NK-92 treated with Interleukin-12 subunit alpha and Interleukin-12 subunit beta, amount 100 ng/mL, for 24 hours (cell line): ENCODE measurements at regions not wholly inside any gene's neighbourhood (a gene's known extent, or its start where the extent isn't known, plus 50 kb on each side); places are given as distances from the start of the nearest gene placed in this dataset.

Experiments
- DNase-seq: peaks from one replicate; lab custom pipeline; 2025; lab: John Stamatoyannopoulos, UW

GRCh38 chr10:88023676-88024075 lies 160.3 kb downstream of the PTEN start:
- no peak for DNase-seq

- no peak for DNase-seq
These were observed 162.6 kb downstream of the PTEN start for GRCh38 chr10:88026031-88026430.

- no peak for DNase-seq
These were observed 164.1 kb downstream of the PTEN start for GRCh38 chr10:88027570-88027969.

DNA sequence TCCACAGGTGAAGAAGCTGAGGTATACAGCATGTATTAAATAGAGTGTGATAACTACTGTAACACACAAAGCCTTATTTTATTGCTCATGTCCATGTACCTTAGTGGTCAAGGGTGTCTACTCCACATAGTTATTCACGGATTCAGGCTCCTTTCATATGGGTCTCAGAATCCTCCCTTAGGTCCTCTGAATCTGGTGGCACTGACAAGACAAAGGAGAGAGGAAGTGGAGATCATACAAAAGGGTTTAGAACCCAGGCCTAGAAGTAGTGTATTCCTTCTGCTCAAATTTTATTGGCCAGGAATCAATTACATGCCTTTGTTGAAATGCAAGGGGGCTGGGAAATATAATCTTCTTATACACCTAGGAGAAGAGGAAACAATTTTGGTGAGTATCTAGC lies 164.6 kb downstream of the PTEN start:
- no peak for DNase-seq

DNA sequence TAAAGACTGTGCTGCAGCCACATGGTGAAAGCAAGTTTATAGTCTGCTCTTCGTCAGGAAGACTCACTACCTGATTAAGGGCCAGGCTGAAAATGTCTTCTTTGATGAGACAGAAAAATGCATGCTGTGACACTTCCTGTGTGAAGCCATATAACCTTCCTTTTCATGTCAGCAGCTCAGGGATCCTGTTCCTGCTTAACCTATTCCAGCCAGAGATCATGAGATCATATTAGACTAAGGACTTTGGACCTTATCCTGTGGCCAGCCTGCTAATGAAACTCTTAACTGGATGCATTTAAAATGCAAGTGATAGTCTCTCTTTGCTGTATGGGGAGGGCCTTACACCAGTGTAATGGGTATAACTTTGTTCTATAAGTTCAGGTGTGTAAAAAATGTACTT lies 165.2 kb downstream of the PTEN start:
- DNase-seq, result no peak

DNA sequence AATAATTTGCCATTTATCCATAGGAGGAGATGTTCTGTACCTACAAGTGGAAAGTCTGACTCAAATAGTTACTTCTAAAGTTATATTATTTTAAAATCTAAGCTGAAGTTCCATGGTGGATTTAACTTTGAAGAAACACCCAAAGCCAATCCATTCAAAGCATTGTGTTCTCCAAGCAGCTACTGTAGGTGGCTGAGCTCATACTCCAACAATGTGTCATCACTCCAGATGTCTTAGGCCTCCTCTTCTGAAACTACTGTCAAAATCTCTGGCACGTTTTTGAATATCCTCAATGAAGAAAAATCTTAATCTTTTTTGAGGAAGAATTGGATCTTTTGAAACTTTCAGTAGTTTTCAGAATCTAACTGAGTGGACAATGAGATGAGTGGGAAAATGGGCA lies 169.1 kb downstream of the PTEN start:
- DNase-seq, result no peak

GRCh38 chr10:88033385-88033784 lies 170.0 kb downstream of the PTEN start:
- DNase-seq, result no peak

DNA sequence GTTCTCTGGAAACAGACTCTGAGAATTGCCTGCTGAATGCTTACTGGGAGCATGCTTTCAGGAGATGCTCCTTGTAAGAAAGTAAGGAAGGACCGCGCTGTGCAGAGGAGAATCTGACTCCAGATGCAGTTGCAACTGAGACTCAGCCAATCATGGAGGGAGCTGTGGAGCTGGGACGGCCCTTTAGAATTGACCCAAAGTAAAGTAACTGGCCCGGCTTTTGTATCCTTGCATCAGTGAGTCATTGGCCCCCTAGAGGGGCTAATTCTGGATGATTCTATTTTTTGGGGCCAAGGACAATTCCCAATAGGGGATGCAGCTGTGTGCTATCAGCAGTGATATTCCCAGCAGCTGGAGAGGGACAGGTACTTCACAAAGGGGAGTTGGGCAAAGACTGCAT lies 170.4 kb downstream of the PTEN start:
- DNase-seq, result no peak

DNA sequence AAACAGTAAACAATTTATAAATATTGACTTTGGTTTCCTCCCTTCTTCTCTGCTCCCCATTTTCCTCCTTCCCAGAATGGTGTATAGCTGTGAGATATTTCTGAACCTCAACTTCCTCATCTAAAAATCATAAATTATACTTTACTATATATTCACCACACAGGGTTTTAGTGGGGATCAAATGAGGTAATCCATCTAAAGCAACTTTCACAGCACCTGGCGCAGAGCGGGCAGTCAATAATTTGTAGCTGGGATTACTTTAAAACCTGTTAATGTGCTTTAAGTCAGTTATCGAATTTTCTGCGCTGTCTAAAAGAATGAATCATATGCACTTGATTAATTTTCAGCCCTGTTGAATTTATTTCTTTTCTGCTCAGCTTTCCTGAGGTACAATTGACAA lies 172.7 kb downstream of the PTEN start:
- no peak for DNase-seq

- DNase-seq, result no peak
These were observed 174.2 kb downstream of the PTEN start for GRCh38 chr10:88037623-88038022.

- no peak for DNase-seq
These were observed 174.8 kb downstream of the PTEN start for GRCh38 chr10:88038268-88038667.

DNA sequence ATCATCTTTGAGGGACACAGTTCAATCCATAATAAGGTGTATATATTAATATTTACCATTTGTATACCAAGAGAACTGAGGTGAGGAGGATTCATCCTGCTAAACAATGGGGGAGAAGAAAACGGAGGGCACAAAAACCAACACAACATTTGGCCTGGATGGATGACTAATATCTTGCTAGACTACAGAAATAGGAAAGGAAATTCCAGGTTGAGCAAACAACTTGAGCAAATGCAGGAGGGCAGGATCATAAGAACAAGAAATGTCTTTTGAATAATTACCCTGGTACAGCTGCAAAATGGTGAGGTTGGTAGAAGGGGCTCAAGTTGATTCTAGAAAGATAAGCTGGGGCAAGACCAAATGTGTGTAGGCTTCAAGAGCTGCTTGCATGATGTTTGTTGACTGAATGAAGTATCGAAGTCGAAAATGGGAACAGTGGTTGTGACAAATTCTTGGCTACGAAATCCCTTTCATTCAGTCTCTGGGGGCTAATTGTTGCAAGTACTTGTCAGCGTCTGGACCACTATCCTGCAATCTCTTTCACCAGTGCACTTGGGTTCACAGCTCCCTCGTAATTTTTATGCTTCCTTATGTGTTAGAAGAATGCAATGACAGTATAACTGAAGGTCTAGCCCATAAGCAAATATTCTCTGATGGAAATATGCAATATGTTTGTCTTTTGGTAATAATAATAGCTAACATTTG lies 176.2 kb downstream of the PTEN start:
- no peak for DNase-seq

DNA sequence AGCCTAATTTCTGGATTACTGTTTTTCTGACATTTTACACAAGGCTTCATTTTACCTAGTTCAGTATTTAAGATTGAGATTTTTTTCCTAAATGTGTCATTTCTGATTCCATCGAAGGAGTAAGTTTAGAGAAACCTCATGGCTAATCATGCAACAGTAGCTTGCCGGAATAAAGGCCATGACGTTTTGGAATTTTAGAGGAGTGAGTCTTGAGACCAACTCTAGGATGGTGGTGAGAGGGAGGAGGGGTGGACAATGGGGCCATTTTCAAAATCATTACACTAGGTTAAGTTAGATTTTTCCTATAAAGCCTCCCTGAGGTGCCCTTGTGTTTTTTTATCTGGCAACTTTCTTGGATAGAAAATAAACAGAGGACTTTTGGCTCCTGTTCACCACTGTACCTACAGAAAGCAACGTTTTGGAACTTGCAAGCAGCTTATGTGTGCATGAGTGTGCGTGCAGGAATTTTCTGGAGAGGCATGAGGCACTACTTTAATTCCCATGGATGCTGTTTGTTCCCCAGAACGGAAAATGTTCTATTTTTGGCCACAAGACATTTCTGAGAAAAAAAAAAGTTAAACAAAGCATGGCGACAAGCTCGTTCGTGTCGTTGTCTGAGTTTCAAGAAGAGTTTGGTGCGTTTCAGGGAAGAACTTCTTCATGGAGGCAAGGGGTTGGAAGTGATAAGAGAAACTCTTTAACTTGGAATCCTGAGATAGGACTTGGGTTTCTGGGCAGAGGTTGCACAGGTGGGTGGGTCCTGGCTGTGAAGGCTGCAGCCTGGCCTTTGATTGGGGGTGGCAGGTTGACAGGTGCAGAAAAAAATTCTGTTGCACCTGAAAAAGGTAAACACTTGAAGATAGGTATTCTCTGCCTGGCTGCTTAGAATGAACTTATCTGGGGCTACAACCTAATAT lies 178.1 kb downstream of the PTEN start:
- no peak for DNase-seq

DNA sequence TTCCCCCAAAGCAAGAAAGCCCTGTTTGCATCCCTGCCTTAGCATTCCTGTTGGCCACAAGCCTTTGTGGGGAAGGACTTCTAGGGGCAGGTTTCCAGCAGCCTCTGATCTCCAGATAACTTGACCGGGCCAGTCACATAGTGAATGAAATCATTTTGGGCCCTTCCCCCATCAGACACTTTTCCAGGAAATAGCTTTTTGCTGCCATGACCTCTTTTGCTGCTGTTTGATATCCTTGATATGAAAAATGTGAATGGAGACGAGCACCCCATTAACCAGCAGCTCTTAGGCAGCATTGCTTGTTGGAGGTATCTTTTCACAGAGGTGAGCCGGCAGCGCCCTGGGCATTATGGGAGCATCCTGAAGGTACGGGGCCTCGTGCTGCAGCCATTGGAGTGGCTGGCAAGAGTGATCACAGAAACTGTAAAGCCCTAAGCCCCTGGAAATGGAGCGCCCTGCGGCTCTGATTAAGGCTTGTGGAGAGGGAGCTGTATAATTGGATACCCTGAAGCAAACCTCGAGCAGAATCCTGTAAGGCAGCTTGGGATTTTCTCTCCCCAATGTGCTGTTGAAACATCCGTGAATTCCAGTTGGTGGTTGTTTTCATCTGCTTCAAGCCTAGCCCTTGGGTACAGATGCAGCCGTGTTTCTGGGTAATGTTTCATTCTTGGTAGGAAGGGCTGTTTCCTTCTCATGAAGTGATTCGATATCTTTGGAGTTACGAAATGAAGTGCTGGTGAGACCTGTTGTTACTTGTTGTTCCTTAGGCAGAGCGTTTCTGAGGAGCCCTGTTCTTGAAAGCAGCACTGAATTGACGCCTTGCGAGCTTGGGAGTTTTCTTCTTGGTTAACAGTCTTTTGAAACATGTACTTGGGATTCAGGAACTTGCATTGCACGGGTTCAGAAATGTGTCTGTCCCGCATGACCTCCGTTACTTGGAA lies 179.0 kb downstream of the PTEN start:
- no peak for DNase-seq

DNA sequence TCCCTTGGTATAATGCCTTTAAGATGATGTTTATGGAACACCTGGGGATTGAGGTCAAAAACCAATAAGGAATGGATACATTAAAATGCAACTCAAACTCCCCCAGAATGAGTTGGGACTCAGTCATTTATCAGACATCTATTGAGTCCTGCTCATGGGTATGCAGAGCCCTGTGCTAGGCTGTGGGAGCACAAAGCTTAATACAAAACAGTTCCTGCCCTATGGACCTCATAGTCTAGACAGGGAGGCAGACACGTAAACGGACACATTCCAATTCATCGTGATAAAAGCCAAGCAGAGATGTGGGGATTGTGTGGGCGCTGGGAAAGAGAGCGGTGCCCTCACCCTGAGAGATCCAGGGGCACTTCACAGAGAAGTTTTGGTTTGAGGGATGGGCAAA lies 181.7 kb downstream of the PTEN start:
- no peak for DNase-seq

- no peak for DNase-seq
These were observed 182.4 kb downstream of the PTEN start for GRCh38 chr10:88045656-88046415.

DNA sequence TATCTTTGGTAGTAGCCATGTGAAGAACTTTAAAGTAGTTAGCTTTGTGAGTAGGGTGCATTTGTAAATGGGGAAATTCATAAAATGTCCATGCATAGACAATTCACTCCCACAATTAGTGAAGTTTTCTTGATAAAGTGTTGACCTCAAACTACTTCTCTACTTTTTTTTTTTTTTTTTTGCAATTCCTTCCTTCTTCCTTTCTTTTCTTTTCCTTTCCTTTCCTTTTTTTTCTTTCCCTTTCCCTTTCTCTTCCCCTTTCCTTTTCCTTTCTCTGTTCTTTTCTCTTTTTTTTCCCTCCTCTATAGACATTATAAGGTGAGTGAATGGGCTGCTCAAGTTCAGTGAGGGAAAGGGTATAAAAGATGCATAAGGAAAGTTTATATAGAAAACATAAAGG lies 184.2 kb downstream of the PTEN start:
- DNase-seq, result no peak

DNA sequence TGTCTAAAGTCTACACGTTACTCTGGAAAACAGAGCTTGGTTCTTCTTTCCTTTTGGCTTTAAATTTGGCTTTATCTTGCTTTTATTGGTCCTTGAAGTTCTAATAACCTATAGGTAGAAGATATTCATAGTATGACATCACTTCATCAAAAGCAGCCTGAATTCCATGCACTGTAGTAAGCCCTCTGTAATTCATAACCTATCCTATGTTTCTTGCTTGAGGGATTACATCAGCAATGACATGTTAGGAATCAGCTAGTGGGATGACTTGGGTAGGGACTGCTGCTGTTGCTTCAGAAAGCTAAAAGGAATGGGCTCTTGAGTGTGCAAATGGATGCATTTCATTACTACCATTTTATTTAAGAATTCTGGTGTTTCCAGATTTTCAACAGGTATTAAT lies 184.9 kb downstream of the PTEN start:
- DNase-seq, result no peak

DNA sequence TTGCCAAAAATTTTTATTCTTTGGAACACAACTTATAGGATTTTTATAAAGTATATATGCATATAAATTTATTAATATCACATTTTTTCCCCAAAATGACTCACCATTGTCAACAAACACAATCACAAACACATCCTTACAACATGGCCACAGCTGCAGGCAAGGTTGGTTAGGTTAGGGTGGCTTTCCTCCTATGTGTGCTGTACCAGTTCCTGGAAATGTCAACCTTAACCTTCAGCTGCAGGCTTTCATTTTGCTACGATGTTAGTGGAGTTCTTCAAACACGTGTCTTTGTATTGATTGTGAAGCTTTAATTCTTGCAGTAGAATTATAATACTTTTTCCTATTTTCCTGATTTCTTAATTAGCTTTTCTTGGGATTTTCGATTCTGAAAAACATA lies 185.8 kb downstream of the PTEN start:
- no peak for DNase-seq

- DNase-seq, result no peak
These were observed 194.3 kb downstream of the PTEN start for GRCh38 chr10:88057720-88058119.

DNA sequence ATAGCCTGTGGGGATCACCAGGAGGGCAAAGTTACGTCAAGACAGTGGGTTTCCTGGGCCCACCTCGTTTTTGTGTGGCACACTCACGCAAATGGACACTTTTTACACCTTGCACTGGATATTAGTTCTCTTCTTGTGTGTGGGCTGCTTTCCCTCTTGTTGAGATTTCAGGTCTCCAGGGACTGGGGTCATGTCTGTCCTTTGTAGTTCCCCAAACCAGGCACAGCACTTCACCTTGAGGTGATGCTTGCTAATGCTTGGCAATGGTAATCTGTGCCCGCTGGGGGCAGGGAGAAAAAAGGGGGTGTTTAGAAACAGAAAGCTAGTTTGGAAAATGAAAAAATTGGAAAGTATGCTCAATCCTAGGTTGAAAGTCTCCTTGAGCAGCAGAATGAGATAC lies 195.3 kb downstream of the PTEN start:
- DNase-seq, result no peak

- no peak for DNase-seq
These were observed 195.8 kb downstream of the PTEN start for GRCh38 chr10:88059190-88059589.
